ENCODE measurements at regions not wholly inside any gene's neighbourhood (a gene's known extent, or its start where the extent isn't known, plus 50 kb on each side); places are given as distances from the start of the nearest gene placed in this dataset.

DNA sequence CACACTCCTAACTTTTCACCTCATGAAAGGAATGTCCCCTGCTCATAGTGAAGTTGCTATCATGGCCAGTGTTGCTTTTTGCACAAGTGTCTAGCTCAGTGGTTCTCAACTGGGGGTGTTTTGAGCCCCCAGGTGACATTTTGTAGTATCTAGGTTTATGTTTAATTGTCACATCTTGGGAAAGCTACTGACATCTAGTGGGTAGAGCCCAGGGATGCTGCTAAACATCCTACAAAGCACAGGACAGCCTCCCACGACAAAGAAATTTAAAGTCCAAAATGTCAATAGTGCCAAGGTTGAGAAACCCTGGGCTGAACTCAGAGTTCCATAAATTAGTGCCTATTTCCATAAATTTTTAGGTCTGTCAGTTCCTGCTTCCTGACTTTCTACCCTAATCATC lies 70.7 kb upstream of the HCCS start:
- H3K4me1 ChIP-seq (ENCODE audit: control insufficient read depth, insufficient read depth, low read length), result no peaks in the 10 kb centered on the region
- H3K27me3 ChIP-seq (ENCODE audit: control insufficient read depth, insufficient read depth, low read length), result no peaks in the 10 kb centered on the region
- no peak overlapping the region for H3K4me3 ChIP-seq (ENCODE audit: low read depth, low read length)
- no peaks in the 10 kb centered on the region for H3K36me3 ChIP-seq (ENCODE audit: control insufficient read depth, insufficient read depth, low read length)
- H3K27ac ChIP-seq (ENCODE audit: low read depth, low read length), result no peak overlapping the region
- 75% methylated on average over 1 of the region's 1 CpG for WGBS (ENCODE audit: insufficient coverage)
- H3K9me3 ChIP-seq (ENCODE audit: control insufficient read depth, insufficient read depth, low read length), result peaks cover 3% of the 10 kb centered on the region
- no peak for DNase-seq (ENCODE audit: low read depth in 4 of 6, low spot score in 6 of 6)

DNA sequence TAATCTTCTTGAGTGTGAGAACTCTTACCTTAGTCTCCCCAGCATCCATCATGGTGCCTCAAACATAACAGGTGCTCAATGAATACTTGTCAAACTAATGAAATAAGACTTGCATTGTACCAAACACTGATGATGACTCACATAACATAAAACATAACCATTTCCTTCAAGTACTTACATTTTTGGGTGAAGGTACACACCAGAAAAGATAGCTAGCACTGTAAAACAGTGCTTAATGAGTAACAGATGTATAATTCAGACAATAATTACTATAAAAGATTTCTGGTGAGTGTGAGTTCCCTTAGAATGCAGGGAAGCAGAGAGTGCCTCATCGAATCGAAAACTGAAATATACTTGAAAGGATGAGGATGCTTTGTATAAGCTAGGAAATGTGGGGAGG lies 70.1 kb upstream of the HCCS start:
- DNase-seq (ENCODE audit: low read depth in 4 of 6, low spot score in 6 of 6), result no peak
- peaks cover 3% of the 10 kb centered on the region for H3K9me3 ChIP-seq (ENCODE audit: control insufficient read depth, insufficient read depth, low read length)
- no peaks in the 10 kb centered on the region for H3K36me3 ChIP-seq (ENCODE audit: control insufficient read depth, insufficient read depth, low read length)
- H3K27me3 ChIP-seq (ENCODE audit: control insufficient read depth, insufficient read depth, low read length), result no peaks in the 10 kb centered on the region
- 93% methylated on average over 2 of the region's 2 CpGs for WGBS (ENCODE audit: insufficient coverage)
- no peak overlapping the region for H3K4me3 ChIP-seq (ENCODE audit: low read depth, low read length)
- H3K27ac ChIP-seq (ENCODE audit: low read depth, low read length), result no peak overlapping the region
- no peaks in the 10 kb centered on the region for H3K4me1 ChIP-seq (ENCODE audit: control insufficient read depth, insufficient read depth, low read length)

DNA sequence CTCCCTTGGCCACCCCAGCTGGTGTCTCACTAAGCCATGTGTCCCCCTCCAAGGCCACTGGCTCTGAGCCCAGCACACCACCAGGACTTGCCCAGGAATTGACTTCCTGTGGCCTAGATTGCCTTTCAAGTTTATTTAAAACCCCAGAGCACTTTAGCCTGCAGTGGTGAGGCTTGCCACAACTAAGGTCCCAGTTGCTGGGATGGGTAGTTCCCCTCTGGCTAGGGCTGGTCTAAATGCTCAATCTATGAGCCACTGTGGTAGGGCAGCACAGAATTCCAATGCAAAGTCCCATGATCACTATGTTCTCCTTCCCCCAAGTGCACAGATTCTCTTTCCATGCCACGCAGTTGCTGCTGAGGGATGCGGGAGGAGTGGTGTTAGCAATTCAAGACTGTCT lies 61.1 kb upstream of the HCCS start:
- no peaks in the 10 kb centered on the region for H3K36me3 ChIP-seq (ENCODE audit: control insufficient read depth, insufficient read depth, low read length)
- DNase-seq (ENCODE audit: low read depth in 4 of 6, low spot score in 6 of 6), result no peak
- no peaks in the 10 kb centered on the region for H3K4me1 ChIP-seq (ENCODE audit: control insufficient read depth, insufficient read depth, low read length)
- H3K4me3 ChIP-seq (ENCODE audit: low read depth, low read length), result no peak overlapping the region
- no peaks in the 10 kb centered on the region for H3K9me3 ChIP-seq (ENCODE audit: control insufficient read depth, insufficient read depth, low read length)
- no peaks in the 10 kb centered on the region for H3K27me3 ChIP-seq (ENCODE audit: control insufficient read depth, insufficient read depth, low read length)
- no peak overlapping the region for H3K27ac ChIP-seq (ENCODE audit: low read depth, low read length)
- WGBS (ENCODE audit: insufficient coverage), result no CpG with 5 or more reads among the region's 2 CpGs

DNA sequence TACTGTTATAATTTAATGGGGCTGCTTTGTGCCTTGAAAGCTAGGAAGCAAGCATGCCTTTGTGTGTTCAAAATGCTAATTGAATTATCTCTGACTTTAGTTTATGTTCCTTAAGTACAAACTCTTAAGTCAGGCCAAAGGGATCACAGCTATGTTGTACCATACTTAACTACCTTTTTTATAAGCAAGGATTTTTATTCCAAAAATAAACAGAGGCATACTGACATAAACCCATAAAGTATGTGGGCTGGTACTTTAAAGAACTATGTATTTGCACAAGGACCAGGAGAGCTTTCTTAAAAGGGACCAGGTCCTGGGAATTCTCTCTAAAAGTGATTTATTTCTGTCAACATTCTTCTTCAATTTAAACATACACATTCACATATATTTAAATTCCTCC lies 57.8 kb upstream of the HCCS start:
- Histone ChIP-seq H3K4me1 (ENCODE audit: control insufficient read depth, insufficient read depth, low read length) (no peaks in the 10 kb centered on the region), H3K27ac (ENCODE audit: low read depth, low read length) (no peak overlapping the region), H3K9me3 (ENCODE audit: control insufficient read depth, insufficient read depth, low read length) (no peaks in the 10 kb centered on the region), H3K36me3 (ENCODE audit: control insufficient read depth, insufficient read depth, low read length) (no peaks in the 10 kb centered on the region), H3K4me3 (ENCODE audit: low read depth, low read length) (no peak overlapping the region), H3K27me3 (ENCODE audit: control insufficient read depth, insufficient read depth, low read length) (peaks cover 2% of the 10 kb centered on the region)
- no peak for DNase-seq (ENCODE audit: low read depth in 4 of 6, low spot score in 6 of 6)

DNA sequence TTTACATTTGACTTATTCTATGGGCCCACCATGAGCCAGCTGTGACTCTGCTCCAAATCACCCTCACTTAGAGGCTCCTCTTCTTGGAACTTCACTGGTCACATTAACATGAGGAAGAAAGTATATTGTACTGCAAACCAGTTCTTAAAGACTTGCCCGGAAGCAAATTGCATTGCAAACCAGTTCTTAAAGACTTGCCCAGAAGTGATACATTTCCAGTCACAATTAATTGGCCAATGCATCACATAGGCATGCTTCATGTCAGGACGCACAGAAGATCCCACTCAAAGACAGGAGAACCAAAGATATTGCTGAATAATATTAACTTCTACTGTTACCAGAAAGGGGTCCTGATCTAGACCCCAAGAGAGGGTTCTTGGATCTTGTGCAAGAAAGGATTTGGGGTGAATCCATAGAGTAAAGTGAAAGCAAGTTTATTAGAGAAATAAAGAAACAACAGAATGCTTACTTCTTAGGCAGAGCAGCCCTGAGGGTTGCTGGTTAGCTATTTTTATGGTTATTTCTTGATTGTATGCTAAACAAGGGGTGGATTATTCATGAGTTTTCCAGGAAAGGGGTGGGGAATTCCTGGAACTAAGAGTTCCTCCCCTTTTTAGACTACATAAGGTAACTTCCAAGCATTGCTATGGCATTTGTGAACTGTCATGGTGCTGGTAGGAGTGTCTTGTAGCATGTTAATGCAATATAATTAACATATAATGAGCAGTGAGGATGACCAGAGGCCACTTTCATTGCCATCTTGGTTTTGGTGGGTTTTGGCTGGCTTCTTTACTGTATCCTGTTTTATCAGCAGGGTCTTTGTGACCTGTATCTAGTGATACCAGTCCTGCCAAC lies 54.6 kb upstream of the HCCS start:
- Histone ChIP-seq H3K27ac (ENCODE audit: low read depth, low read length) (no peak overlapping the region), H3K4me1 (ENCODE audit: control insufficient read depth, insufficient read depth, low read length) (no peaks in the 10 kb centered on the region), H3K9me3 (ENCODE audit: control insufficient read depth, insufficient read depth, low read length) (no peaks in the 10 kb centered on the region), H3K27me3 (ENCODE audit: control insufficient read depth, insufficient read depth, low read length) (peaks cover 2% of the 10 kb centered on the region), H3K4me3 (ENCODE audit: low read depth, low read length) (no peak overlapping the region), H3K36me3 (ENCODE audit: control insufficient read depth, insufficient read depth, low read length) (no peaks in the 10 kb centered on the region)
- WGBS (ENCODE audit: insufficient coverage), result 80% methylated on average over 1 of the region's 2 CpGs
- no peak for DNase-seq (ENCODE audit: low read depth in 4 of 6, low spot score in 6 of 6)

DNA sequence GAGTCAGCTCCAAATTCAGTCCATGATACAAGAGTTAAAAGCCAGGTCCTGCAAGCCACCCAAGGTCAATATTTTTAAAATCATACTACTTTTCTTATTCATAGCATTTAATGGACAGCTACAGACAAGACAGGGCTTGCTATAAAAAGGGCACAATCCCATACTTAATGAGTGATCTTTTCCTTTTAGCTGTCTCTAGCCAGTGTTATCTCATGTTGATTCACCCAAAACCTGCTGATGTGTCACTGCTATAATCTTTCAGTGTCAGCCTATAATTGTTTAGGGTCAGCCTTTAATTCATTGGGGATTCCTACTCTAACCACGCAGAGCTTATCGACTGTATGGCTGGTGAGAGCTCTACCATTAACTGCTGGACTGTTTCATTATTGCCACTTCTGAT lies 51.2 kb upstream of the HCCS start:
- peaks cover 2% of the 10 kb centered on the region for H3K27me3 ChIP-seq (ENCODE audit: control insufficient read depth, insufficient read depth, low read length)
- DNase-seq (ENCODE audit: low read depth in 4 of 6, low spot score in 6 of 6), result no peak
- H3K9me3 ChIP-seq (ENCODE audit: control insufficient read depth, insufficient read depth, low read length), result no peaks in the 10 kb centered on the region
- H3K4me3 ChIP-seq (ENCODE audit: low read depth, low read length), result no peak overlapping the region
- no peaks in the 10 kb centered on the region for H3K4me1 ChIP-seq (ENCODE audit: control insufficient read depth, insufficient read depth, low read length)
- 100% methylated on average over 1 of the region's 2 CpGs for WGBS (ENCODE audit: insufficient coverage)
- no peaks in the 10 kb centered on the region for H3K36me3 ChIP-seq (ENCODE audit: control insufficient read depth, insufficient read depth, low read length)
- H3K27ac ChIP-seq (ENCODE audit: low read depth, low read length), result no peak overlapping the region
